A673 (cell line): ENCODE measurements at regions not wholly inside any gene's neighbourhood (a gene's known extent, or its start where the extent isn't known, plus 50 kb on each side); places are given as distances from the start of the nearest gene placed in this dataset.

ENCODE experiments used
- BruUV-seq: library from RNA; stranded (reverse); fragments of 400-500 nt; replicated peaks from 2 replicates; lab custom pipeline; 2021; lab: Mats Ljungman, UMichigan
- CTCF ChIA-PET: fragments of 300-600 bp; sonication (Branson Sonifier 250); formaldehyde crosslinking; loops from one replicate; lab custom pipeline; 2022; ENCODE audit warnings: antibody characterized with exemption; lab: Charles Lee
- POLR2A ChIA-PET: fragments of 300-600 bp; sonication (Branson Sonifier 250); formaldehyde crosslinking; loops from one replicate; lab custom pipeline; 2022; ENCODE audit warnings: antibody characterized with exemption; ENCODE audit not compliant: low non-redundant PET; lab: Charles Lee
- DNase-seq: peaks from one replicate; pipeline ENCODE4 v3.0.0-alpha.2; 2015; ENCODE audit warnings: low spot score
- H3K27ac ChIP-seq: fragments of 200-600 bp; sonication (generic); 2 replicates; pipeline ENCODE4 v1.5.1; 2016; ENCODE audit warnings: mixed run types, low read depth, mild to moderate bottlenecking, mixed read lengths, antibody characterized with exemption, low read length; ENCODE audit not compliant: poor library complexity, severe bottlenecking
- H3K27me3 ChIP-seq: fragments of 200-600 bp; sonication (generic); replicated peaks from 2 replicates; pipeline ENCODE4 v1.6.1; 2017; ENCODE audit warnings: mixed run types, low read depth, mild to moderate bottlenecking, mixed read lengths, antibody characterized with exemption, low read length; ENCODE audit not compliant: insufficient read depth, poor library complexity
- H3K36me3 ChIP-seq: fragments of 200-600 bp; sonication (generic); 2 replicates; pipeline ENCODE4 v1.6.1; 2016; ENCODE audit warnings: mixed run types, mild to moderate bottlenecking, mixed read lengths, antibody characterized with exemption, low read length; ENCODE audit not compliant: insufficient read depth, poor library complexity, severe bottlenecking
- H3K4me1 ChIP-seq: fragments of 200-600 bp; sonication (generic); 2 replicates; pipeline ENCODE4 v1.6.1; 2017; ENCODE audit warnings: mixed run types, mild to moderate bottlenecking, mixed read lengths, antibody characterized with exemption, low read length; ENCODE audit not compliant: insufficient read depth, poor library complexity, severe bottlenecking
- H3K4me3 ChIP-seq: fragments of 200-600 bp; sonication (generic); 2 replicates; pipeline ENCODE4 v1.5.1; 2016; ENCODE audit warnings: low read depth, mixed run types, mild to moderate bottlenecking, mixed read lengths, low read length; ENCODE audit not compliant: poor library complexity, severe bottlenecking
- H3K9me3 ChIP-seq: fragments of 200-600 bp; sonication (generic); 2 replicates; pipeline ENCODE4 v1.6.1; 2016; ENCODE audit warnings: mixed run types, low read depth, mild to moderate bottlenecking, mixed read lengths, antibody characterized with exemption, low read length; ENCODE audit not compliant: poor library complexity, severe bottlenecking
- EZH2 ChIP-seq: fragments of 200-600 bp; sonication (generic); IDR thresholded peaks from 2 replicates; pipeline ENCODE4 v1.6.1; 2017; ENCODE audit warnings: borderline replicate concordance, low read depth, mild to moderate bottlenecking, mixed read lengths, antibody characterized with exemption, low read length; ENCODE audit not compliant: poor library complexity, severe bottlenecking
- intact Hi-C: fragments of 100-400 bp; cut with micrococcal nuclease; formaldehyde crosslinking; loops from one replicate; pipeline ENCODE4 v1.10.0; 2022; ENCODE audit not compliant: unreplicated experiment
- TF ChIP-seq, protein P1 (sequence below): fragments of 300-800, 200-600 bp; sonication (generic); conservative IDR thresholded peaks from 2 replicates; pipeline ENCODE4 v1.5.1; 2017; ENCODE audit warnings: low read depth, mild to moderate bottlenecking, antibody characterized with exemption, low read length, moderate library complexity, mixed read lengths

DNA sequence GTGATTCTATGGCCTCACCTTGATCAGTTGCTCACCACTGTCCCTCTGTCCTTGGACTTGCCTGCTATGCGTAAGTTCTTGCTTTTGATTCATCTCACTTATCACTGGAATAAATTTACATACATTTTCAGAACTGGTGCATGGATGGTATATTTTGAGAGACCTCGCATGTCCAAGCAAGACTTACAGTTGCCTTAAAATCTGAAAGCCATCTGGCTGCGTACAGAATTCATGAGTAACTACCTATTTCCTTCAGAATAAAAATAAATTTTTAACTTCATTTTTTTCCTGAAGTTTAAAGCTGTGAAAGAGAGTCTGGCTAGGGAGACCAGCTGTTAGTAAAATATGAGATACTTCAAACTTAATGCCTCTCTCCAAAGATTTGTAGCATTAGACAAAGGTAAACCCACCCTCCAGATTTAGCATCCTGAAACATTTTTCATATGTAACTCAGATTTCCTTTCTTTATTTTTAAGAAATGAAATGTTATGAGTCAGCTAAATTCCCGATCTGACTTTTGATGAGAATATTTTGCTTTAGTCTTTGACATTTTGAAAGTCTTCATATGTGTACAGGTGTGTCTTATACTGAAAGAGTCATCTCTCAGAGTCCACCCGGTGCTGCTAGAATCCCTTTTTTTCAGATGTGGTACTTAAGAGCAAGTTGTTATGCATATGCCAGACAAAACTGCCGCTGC is 136.4 kb upstream of the CELF2 start:
- intact Hi-C loops: no loop called here
- no peaks in the 10 kb centered on the region for H3K9me3 ChIP-seq
- H3K4me3 ChIP-seq: no peak overlapping the region
- POLR2A ChIA-PET: no interaction called here
- no peak for DNase-seq
- no peaks in the 10 kb centered on the region for H3K4me1 ChIP-seq
- CTCF ChIA-PET: interaction anchor here (0.6 kb wide), 1 partner anchor 1541 kb away, joined by 3 read pairs; no protein-coding TSS in a partner anchor
- TF ChIP-seq EZH2: no peak
- TF ChIP-seq, protein P1, sequence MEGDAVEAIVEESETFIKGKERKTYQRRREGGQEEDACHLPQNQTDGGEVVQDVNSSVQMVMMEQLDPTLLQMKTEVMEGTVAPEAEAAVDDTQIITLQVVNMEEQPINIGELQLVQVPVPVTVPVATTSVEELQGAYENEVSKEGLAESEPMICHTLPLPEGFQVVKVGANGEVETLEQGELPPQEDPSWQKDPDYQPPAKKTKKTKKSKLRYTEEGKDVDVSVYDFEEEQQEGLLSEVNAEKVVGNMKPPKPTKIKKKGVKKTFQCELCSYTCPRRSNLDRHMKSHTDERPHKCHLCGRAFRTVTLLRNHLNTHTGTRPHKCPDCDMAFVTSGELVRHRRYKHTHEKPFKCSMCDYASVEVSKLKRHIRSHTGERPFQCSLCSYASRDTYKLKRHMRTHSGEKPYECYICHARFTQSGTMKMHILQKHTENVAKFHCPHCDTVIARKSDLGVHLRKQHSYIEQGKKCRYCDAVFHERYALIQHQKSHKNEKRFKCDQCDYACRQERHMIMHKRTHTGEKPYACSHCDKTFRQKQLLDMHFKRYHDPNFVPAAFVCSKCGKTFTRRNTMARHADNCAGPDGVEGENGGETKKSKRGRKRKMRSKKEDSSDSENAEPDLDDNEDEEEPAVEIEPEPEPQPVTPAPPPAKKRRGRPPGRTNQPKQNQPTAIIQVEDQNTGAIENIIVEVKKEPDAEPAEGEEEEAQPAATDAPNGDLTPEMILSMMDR: no peak
- no peaks in the 10 kb centered on the region for H3K36me3 ChIP-seq
- H3K27me3 ChIP-seq: peaks cover 49% of the 10 kb centered on the region
- no peak overlapping the region for H3K27ac ChIP-seq
- no TSS peak for BruUV-seq

DNA sequence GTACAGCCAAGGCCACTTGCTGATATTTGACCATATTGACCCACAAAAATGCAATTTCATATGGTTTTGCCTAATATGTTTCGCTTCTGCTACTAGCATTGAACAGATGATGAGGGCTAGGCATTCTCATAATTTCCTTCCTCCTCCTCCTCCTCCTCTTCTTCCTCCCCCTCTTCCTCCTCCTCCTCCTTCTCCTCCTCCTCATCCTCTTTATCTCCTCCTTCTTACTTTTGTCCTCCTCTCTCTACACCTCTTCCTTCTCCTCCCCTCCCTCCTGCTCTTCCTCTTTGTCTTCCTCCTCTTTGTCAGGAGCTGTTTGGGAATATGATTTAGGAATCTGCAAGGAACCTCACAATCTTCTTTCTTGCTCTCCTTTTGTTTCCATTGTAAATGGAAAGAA is 133.9 kb upstream of the CELF2 start:
- Histone ChIP-seq H3K36me3 (no peaks in the 10 kb centered on the region), H3K4me1 (no peaks in the 10 kb centered on the region), H3K9me3 (no peaks in the 10 kb centered on the region), H3K27me3 (peaks cover 46% of the 10 kb centered on the region), H3K4me3 (no peak overlapping the region), H3K27ac (no peak overlapping the region)
- BruUV-seq: no TSS peak
- intact Hi-C loops: no loop called here
- ChIA-PET POLR2A (no interaction called here), CTCF (no interaction called here)
- TF ChIP-seq, protein P1: no peak
- DNase-seq: no peak

DNA sequence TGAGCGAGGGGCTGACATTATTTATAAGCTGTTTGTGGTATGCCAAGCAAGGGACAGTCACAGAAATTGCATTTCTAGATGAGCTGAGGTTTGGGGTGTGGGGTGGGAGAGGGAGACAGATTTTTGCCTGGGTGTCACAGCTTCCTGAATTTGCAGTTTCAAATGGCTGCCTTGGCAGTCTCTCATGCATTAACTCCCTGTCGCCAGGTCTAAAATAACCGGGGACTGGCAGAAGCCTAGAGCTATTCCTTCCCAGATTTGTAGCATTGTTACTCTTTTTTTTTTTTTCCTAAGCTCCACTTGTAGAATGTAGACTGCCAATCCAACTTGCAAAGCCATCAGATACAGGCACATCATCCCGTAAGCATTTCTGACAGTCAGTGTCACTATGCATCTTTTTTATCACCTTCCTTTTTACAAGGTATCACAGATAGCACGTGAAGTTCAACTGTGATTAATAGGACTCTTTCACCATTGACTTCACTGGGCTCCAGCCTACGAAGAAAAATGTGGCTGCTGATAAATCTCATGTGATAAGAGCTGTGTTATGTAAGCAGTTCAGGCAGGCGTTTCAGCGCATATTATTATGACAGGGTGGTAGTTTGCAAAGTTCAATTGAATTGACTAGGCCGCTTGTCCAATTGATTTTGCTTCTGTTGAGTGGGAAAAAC is 130.7 kb upstream of the CELF2 start:
- intact Hi-C loops: no loop called here
- DNase-seq: no peak
- CTCF ChIA-PET: no interaction called here
- H3K27ac ChIP-seq: no peak overlapping the region
- H3K36me3 ChIP-seq: no peaks in the 10 kb centered on the region
- H3K4me3 ChIP-seq: no peak overlapping the region
- no TSS peak for BruUV-seq
- H3K9me3 ChIP-seq: no peaks in the 10 kb centered on the region
- peaks cover 30% of the 10 kb centered on the region for H3K27me3 ChIP-seq
- no peaks in the 10 kb centered on the region for H3K4me1 ChIP-seq
- POLR2A ChIA-PET: no interaction called here
- TF ChIP-seq EZH2: no peak
- TF ChIP-seq, protein P1: no peak
